HFF-Myc (cell line): ENCODE measurements at regions not wholly inside any gene's neighbourhood (a gene's known extent, or its start where the extent isn't known, plus 50 kb on each side); places are given as distances from the start of the nearest gene placed in this dataset.
A peak's percentile ranks its signal among the peaks of the same experiment; 100 is the strongest.

Source experiments
- DNase-seq: peaks from one replicate; pipeline ENCODE4 v3.0.0-alpha.2; 2011; ENCODE audit warnings: low read depth; ENCODE audit errors: extremely low read depth
- H3K4me3 ChIP-seq: replicated peaks from 2 replicates; pipeline ENCODE4 v1.5.1; 2011; ENCODE audit warnings: low read depth, mild to moderate bottlenecking, control low read depth, low read length
- CTCF ChIP-seq: IDR thresholded peaks from 2 replicates; pipeline ENCODE4 v1.5.1; 2012; ENCODE audit warnings: mild to moderate bottlenecking, low read depth, low read length, control low read depth; ENCODE audit errors: missing control alignments

GRCh38 chr14:25132094-25132493, 82.1 kb upstream of the STXBP6 start:
- no peak for DNase-seq
- no peak for TF ChIP-seq CTCF
- no peak overlapping the region for H3K4me3 ChIP-seq

GRCh38 chr14:25122843-25123242, 72.9 kb upstream of the STXBP6 start:
- no peak for DNase-seq
- no peak overlapping the region for H3K4me3 ChIP-seq
- no peak for TF ChIP-seq CTCF

- no peak for DNase-seq
- no peak overlapping the region for H3K4me3 ChIP-seq
Measured at GRCh38 chr14:25122211-25122610, 72.3 kb upstream of the STXBP6 start.

GRCh38 chr14:25121337-25122129, 71.6 kb upstream of the STXBP6 start:
- no peak for TF ChIP-seq CTCF
- H3K4me3 ChIP-seq = no peak overlapping the region
- peak; percentile 91 for DNase-seq

More at GRCh38 chr14:25122211-25122610, 72.3 kb upstream of the STXBP6 start:
- no peak for TF ChIP-seq CTCF

GRCh38 chr14:25120261-25120660, 70.3 kb upstream of the STXBP6 start:
- DNase-seq = no peak
- H3K4me3 ChIP-seq = no peak overlapping the region
- no peak for TF ChIP-seq CTCF

GRCh38 chr14:25118671-25119070, 68.7 kb upstream of the STXBP6 start:
- H3K4me3 ChIP-seq = no peak overlapping the region
- DNase-seq = no peak
- TF ChIP-seq CTCF = no peak

GRCh38 chr14:25117342-25117741, 67.4 kb upstream of the STXBP6 start:
- DNase-seq = no peak
- no peak for TF ChIP-seq CTCF
- no peak overlapping the region for H3K4me3 ChIP-seq
